Esophagus squamous epithelium (tissue), 5 donors: ENCODE measurements at regions not wholly inside any gene's neighbourhood (a gene's known extent, or its start where the extent isn't known, plus 50 kb on each side); places are given as distances from the start of the nearest gene placed in this dataset.

ENCODE experiments used
- DNase-seq: peaks from one replicate; lab custom pipeline; 2025; lab: John Stamatoyannopoulos, UW
- H3K27ac ChIP-seq, 4 donors: fragments of 200-600 bp; sonication (generic); one replicate each; pipeline ENCODE4 v1.5.1; 2016 to 2019; ENCODE audit warnings: mild to moderate bottlenecking in 1 of 4
- H3K27me3 ChIP-seq, 4 donors: fragments of 200-600 bp; sonication (generic); 1 replicate in 3 of 4; 2 replicates in 1 of 4; pipeline versions ENCODE4 v1.5.1 to v1.6.0; 2017 to 2021; ENCODE audit warnings: antibody characterized with exemption in 1 of 4
- H3K36me3 ChIP-seq, 3 donors: fragments of 200-600 bp; sonication (generic); one replicate each; pipeline ENCODE4 v1.5.1; 2016 to 2019
- H3K4me1 ChIP-seq, 3 donors: fragments of 200-600 bp; sonication (generic); one replicate each; pipeline ENCODE4 v1.5.1; 2017 to 2019
- H3K4me3 ChIP-seq, 4 donors: fragments of 200-600 bp; sonication (generic); 1 replicate in 3 of 4; 2 replicates in 1 of 4; pipeline ENCODE4 v1.5.1; 2016 to 2019; ENCODE audit warnings: mild to moderate bottlenecking in 2 of 4, moderate library complexity in 1 of 4
- H3K9me3 ChIP-seq, 3 donors: fragments of 200-600 bp; sonication (generic); one replicate each; pipeline ENCODE4 v1.5.1; 2016 to 2019
- POLR2A ChIP-seq, 4 donors: fragments of 450-650 bp; IDR thresholded peaks; one replicate each; pipeline ENCODE4 v1.6.1; 2017; ENCODE audit warnings: antibody characterized with exemption in 4 of 4, mild to moderate bottlenecking in 4 of 4, moderate library complexity in 3 of 4
- WGBS, 2 donors: methylation state at CpG; one replicate each; pipeline ENCODE4 v1.1.5; 2018; 5-methylcytosine and 5-hydroxymethylcytosine counted together
- intact Hi-C: fragments of 100-400 bp; cut with DNase I; formaldehyde crosslinking; loops from one replicate; pipeline ENCODE4 v1.15.0; 2022
- TF ChIP-seq, protein P1 (sequence below), 6 experiments: fragments of 450-650 bp in 4 of 6; fragments of 200-600 bp in 2 of 6; sonication (generic) in 2 of 6; IDR thresholded peaks; one replicate each; pipeline ENCODE4 v1.5.1; 2016 to 2019; ENCODE audit warnings: antibody characterized with exemption in 6 of 6, mild to moderate bottlenecking in 4 of 6, moderate library complexity in 4 of 6
- donor health status: DM: yes; HTN: yes; CAD: no.

GRCh38 chr5:110169461-110169860 lies 479.7 kb downstream of the MAN2A1 start:
- Histone ChIP-seq H3K4me1 (no peaks in the 10 kb centered on the region), H3K36me3 (no peaks in the 10 kb centered on the region), H3K27me3 (no peaks in the 10 kb centered on the region), H3K27ac (no peak overlapping the region), H3K9me3 (no peaks in the 10 kb centered on the region), H3K4me3 (no peak overlapping the region)
- 67 to 68% methylated on average over 2 of the region's 2 CpGs for WGBS, 2 donors
- TF ChIP-seq, protein P1, sequence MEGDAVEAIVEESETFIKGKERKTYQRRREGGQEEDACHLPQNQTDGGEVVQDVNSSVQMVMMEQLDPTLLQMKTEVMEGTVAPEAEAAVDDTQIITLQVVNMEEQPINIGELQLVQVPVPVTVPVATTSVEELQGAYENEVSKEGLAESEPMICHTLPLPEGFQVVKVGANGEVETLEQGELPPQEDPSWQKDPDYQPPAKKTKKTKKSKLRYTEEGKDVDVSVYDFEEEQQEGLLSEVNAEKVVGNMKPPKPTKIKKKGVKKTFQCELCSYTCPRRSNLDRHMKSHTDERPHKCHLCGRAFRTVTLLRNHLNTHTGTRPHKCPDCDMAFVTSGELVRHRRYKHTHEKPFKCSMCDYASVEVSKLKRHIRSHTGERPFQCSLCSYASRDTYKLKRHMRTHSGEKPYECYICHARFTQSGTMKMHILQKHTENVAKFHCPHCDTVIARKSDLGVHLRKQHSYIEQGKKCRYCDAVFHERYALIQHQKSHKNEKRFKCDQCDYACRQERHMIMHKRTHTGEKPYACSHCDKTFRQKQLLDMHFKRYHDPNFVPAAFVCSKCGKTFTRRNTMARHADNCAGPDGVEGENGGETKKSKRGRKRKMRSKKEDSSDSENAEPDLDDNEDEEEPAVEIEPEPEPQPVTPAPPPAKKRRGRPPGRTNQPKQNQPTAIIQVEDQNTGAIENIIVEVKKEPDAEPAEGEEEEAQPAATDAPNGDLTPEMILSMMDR (IDR thresholded peaks at IDR 0.05): no peak
- TF ChIP-seq POLR2A (IDR thresholded peaks at IDR 0.05): no peak
- intact Hi-C loops: no loop called here
- DNase-seq: no peak

GRCh38 chr5:110177729-110178128 lies 488.0 kb downstream of the MAN2A1 start:
- no peaks in the 10 kb centered on the region for H3K4me1 ChIP-seq
- no peaks in the 10 kb centered on the region for H3K9me3 ChIP-seq
- no peaks in the 10 kb centered on the region for H3K27me3 ChIP-seq
- DNase-seq: no peak
- TF ChIP-seq, protein P1 (IDR thresholded peaks at IDR 0.05): no peak
- TF ChIP-seq POLR2A (IDR thresholded peaks at IDR 0.05): no peak
- H3K4me3 ChIP-seq: no peak overlapping the region
- 67 to 100% methylated on average over 2 of the region's 2 CpGs for WGBS, 2 donors
- H3K36me3 ChIP-seq: no peaks in the 10 kb centered on the region
- no peak overlapping the region for H3K27ac ChIP-seq
- intact Hi-C loops: no loop called here

DNA sequence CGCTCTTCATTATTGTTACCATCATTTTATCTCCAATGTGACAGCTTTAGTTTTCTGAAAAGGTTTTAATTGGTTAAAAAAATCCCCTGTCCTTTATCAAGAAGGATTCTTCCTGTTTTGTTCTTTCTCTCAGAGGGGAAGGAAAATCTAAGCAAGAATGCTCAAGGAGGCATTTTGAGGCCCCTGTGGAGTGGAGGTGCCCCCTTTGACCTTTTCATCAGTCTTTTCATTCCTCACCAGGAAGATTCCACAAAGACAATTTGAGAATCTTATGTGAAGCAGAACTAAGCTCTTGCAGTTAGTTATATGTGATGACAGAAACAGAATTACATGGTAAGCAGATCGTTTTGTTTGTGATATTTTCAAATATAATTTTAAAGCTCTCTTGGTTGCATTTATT lies 489.6 kb downstream of the MAN2A1 start:
- H3K4me3 ChIP-seq: no peak overlapping the region
- intact Hi-C loops: no loop called here
- WGBS, 2 donors: 65 to 67% methylated on average over 2 of the region's 2 CpGs
- no peak for TF ChIP-seq POLR2A (IDR thresholded peaks at IDR 0.05)
- TF ChIP-seq, protein P1 (IDR thresholded peaks at IDR 0.05): no peak
- H3K9me3 ChIP-seq: no peaks in the 10 kb centered on the region
- no peaks in the 10 kb centered on the region for H3K27me3 ChIP-seq
- no peak overlapping the region for H3K27ac ChIP-seq
- H3K36me3 ChIP-seq: no peaks in the 10 kb centered on the region
- no peaks in the 10 kb centered on the region for H3K4me1 ChIP-seq
- DNase-seq: no peak

DNA sequence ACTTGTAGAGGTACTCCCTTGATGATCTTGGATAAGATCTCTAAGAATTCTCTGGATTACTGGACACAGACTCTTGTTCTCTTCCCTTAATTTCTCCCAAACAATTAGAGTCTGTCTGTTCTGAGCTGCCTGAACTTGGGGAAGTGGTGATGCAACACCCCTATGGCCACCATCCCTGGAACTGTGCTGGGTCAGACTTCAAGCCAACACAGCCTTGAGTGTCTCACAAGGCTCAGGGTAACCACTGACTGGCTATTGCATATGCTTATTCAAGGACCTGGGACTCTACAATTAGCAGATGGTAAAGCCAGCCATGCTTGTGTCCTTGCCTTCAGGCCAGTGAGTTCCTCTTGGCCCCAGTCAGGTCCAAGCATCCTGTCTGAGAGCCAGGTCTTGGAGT lies 504.5 kb downstream of the MAN2A1 start:
- H3K4me1 ChIP-seq: no peaks in the 10 kb centered on the region
- DNase-seq: no peak
- no peaks in the 10 kb centered on the region for H3K36me3 ChIP-seq
- H3K27me3 ChIP-seq: no peaks in the 10 kb centered on the region
- intact Hi-C loops: no loop called here
- H3K9me3 ChIP-seq: no peaks in the 10 kb centered on the region
- H3K27ac ChIP-seq: no peak overlapping the region
- no peak overlapping the region for H3K4me3 ChIP-seq
- TF ChIP-seq POLR2A (IDR thresholded peaks at IDR 0.05): no peak
- TF ChIP-seq, protein P1 (IDR thresholded peaks at IDR 0.05): no peak

DNA sequence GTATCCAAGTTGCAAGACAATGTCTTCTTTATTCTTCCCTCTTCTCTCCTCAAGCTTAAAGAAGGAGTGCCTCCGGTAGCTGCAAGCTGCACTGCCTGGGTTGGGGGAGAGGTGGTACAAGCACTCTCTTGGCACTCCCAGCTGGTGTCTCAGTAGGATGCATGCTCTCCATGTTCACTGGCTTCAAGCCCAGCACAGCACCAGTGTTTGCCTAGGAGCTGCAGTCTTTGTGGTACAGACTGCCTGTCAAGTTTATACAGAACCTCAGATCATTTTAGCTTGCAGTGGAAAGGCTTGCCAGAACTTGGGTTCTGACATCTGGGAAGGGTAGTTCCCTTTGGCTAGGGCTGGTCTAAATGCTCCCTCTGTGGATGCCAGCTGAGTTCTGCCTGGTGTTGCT lies 505.6 kb downstream of the MAN2A1 start:
- 33% methylated on average over 1 of the region's 1 CpG; no CpG with 5 or more reads in 1 of the 2 donors for WGBS, 2 donors
- intact Hi-C loops: no loop called here
- Histone ChIP-seq H3K4me3 (no peak overlapping the region), H3K9me3 (no peaks in the 10 kb centered on the region), H3K27me3 (no peaks in the 10 kb centered on the region), H3K4me1 (no peaks in the 10 kb centered on the region), H3K36me3 (no peaks in the 10 kb centered on the region), H3K27ac (no peak overlapping the region)
- no peak for DNase-seq
- TF ChIP-seq POLR2A (IDR thresholded peaks at IDR 0.05): no peak
- TF ChIP-seq, protein P1 (IDR thresholded peaks at IDR 0.05): no peak
